Endothelial cell of umbilical vein (primary cell): ENCODE measurements at regions not wholly inside any gene's neighbourhood (a gene's known extent, or its start where the extent isn't known, plus 50 kb on each side); places are given as distances from the start of the nearest gene placed in this dataset.

Experiments
- BruUV-seq: library from RNA; stranded (reverse); fragments of 400-500 nt; replicated peaks from 2 replicates; lab custom pipeline; 2021; lab: Mats Ljungman, UMichigan
- CTCF ChIA-PET: fragments of 300-600, 350-600 bp; sonication (Branson Sonifier 250); formaldehyde crosslinking; loops from one replicate; lab custom pipeline; 2021; ENCODE audit warnings: antibody characterized with exemption, inconsistent platforms; lab: Charles Lee
- POLR2A ChIA-PET: fragments of 300-600, 350-600 bp; sonication (Branson Sonifier 250); formaldehyde crosslinking; loops from one replicate; lab custom pipeline; 2021; ENCODE audit warnings: antibody characterized with exemption, inconsistent platforms; lab: Charles Lee
- DNase-seq: peaks from one replicate; pipeline ENCODE4 v3.0.0-alpha.2; 2011; ENCODE audit warnings: low read depth, low spot score
- FAIRE-seq: peaks from 2 replicates; lab custom pipeline; 2011; peaks lifted over from hg19 to GRCh38; lab: Jason Lieb, UNC
- H2AFZ ChIP-seq: 2 replicates; pipeline ENCODE4 v1.6.0; 2012; ENCODE audit warnings: low read depth, low read length, control low read depth, inconsistent platforms
- H3K27ac ChIP-seq: 2 replicates; pipeline ENCODE4 v1.5.1; 2011; ENCODE audit warnings: low read depth, mild to moderate bottlenecking, control low read depth, low read length, moderate library complexity; ENCODE audit not compliant: insufficient read depth
- H3K27me3 ChIP-seq, 2 experiments: 2 replicates each; pipeline versions ENCODE4 v1.6.0 to v1.6.1; 2011; ENCODE audit warnings: low read length in 2 of 2, mixed read lengths in 1 of 2; ENCODE audit not compliant: control insufficient read depth in 2 of 2, insufficient read depth in 2 of 2
- H3K36me3 ChIP-seq, 2 experiments: 2 replicates in 1 of 2; 3 replicates in 1 of 2; pipeline ENCODE4 v1.5.1; 2011; ENCODE audit warnings: low read length in 2 of 2, mild to moderate bottlenecking in 1 of 2, moderate library complexity in 1 of 2; ENCODE audit not compliant: control insufficient read depth in 2 of 2, insufficient read depth in 2 of 2; ENCODE audit errors: extremely low read depth in 1 of 2
- H3K4me1 ChIP-seq: 3 replicates; pipeline ENCODE4 v1.5.1; 2011; ENCODE audit warnings: mild to moderate bottlenecking, low read length; ENCODE audit not compliant: control insufficient read depth, insufficient read depth; ENCODE audit errors: extremely low read depth
- H3K4me2 ChIP-seq: 2 replicates; pipeline ENCODE4 v1.6.1; 2011; ENCODE audit warnings: low read length, control low read depth, mixed read lengths; ENCODE audit not compliant: insufficient read depth
- H3K4me3 ChIP-seq, 3 experiments: fragments of 200-600 bp in 1 of 3; sonication (generic), shearing (Covaris generic) in 1 of 3; replicated peaks in 1 of 3; 2 replicates each; pipeline ENCODE4 v1.5.1; 2011 to 2016; ENCODE audit warnings: control low read depth in 3 of 3, low read length in 3 of 3, mild to moderate bottlenecking in 2 of 3, inconsistent platforms in 1 of 3, low read depth in 1 of 3, moderate library complexity in 1 of 3; ENCODE audit not compliant: insufficient read depth in 1 of 3
- H3K79me2 ChIP-seq: 2 replicates; pipeline ENCODE4 v1.6.0; 2012; ENCODE audit warnings: low read length, inconsistent platforms; ENCODE audit not compliant: control insufficient read depth, insufficient read depth
- H3K9ac ChIP-seq: replicated peaks from 2 replicates; pipeline ENCODE3; 2011; ENCODE audit warnings: low read length, control low read depth; ENCODE audit not compliant: insufficient read depth; ENCODE audit errors: extremely low read depth
- H3K9me1 ChIP-seq: replicated peaks from 3 replicates; pipeline ENCODE4 v1.6.0; 2011; ENCODE audit warnings: mild to moderate bottlenecking, low read length; ENCODE audit not compliant: control insufficient read depth, insufficient read depth; ENCODE audit errors: extremely low read depth
- H3K9me3 ChIP-seq: replicated peaks from 2 replicates; pipeline ENCODE4 v1.5.1; 2012; ENCODE audit warnings: low read length, inconsistent platforms; ENCODE audit not compliant: control insufficient read depth, insufficient read depth
- H4K20me1 ChIP-seq: replicated peaks from 2 replicates; pipeline ENCODE3; 2011; ENCODE audit warnings: mild to moderate bottlenecking, low read length; ENCODE audit not compliant: control insufficient read depth, insufficient read depth; ENCODE audit errors: extremely low read depth
- CTCF ChIP-seq, 2 donors: IDR thresholded peaks; 1 replicate in 1 of 2; 2 replicates in 1 of 2; pipeline ENCODE4 v1.5.1; 2011; ENCODE audit warnings: low read length in 2 of 2, mild to moderate bottlenecking in 2 of 2, moderate library complexity in 2 of 2, control low read depth in 1 of 2, inconsistent platforms in 1 of 2, low read depth in 1 of 2; ENCODE audit not compliant: insufficient read depth in 1 of 2; ENCODE audit errors: extremely low read depth in 1 of 2
- EZH2 ChIP-seq: IDR thresholded peaks from 2 replicates; pipeline ENCODE4 v1.6.1; 2012; ENCODE audit warnings: borderline replicate concordance, low read depth, mild to moderate bottlenecking, moderate library complexity, low read length, inconsistent platforms; ENCODE audit not compliant: severe bottlenecking
- FOS ChIP-seq: IDR thresholded peaks from 2 replicates; pipeline ENCODE4 v1.6.1; 2011; ENCODE audit warnings: mild to moderate bottlenecking, low read length, moderate library complexity, borderline replicate concordance; ENCODE audit not compliant: insufficient read depth
- GATA2 ChIP-seq: IDR thresholded peaks from 2 replicates; pipeline ENCODE4 v1.7.0; 2011; ENCODE audit warnings: low read depth, mild to moderate bottlenecking, moderate library complexity, mixed read lengths, low read length; ENCODE audit not compliant: insufficient read length, insufficient read depth
- JUN ChIP-seq: IDR thresholded peaks from 2 replicates; pipeline ENCODE4 v1.6.1; 2011; ENCODE audit warnings: borderline replicate concordance, low read depth; ENCODE audit not compliant: insufficient read length, insufficient read depth
- MAX ChIP-seq: IDR thresholded peaks from 2 replicates; pipeline ENCODE4 v1.6.1; 2011; ENCODE audit not compliant: insufficient read depth, insufficient read length
- MYC ChIP-seq: IDR thresholded peaks from one replicate; pipeline ENCODE4 v1.6.1; 2011; ENCODE audit warnings: mild to moderate bottlenecking, low read depth, low read length
- POLR2A ChIP-seq: IDR thresholded peaks from 2 replicates; pipeline ENCODE4 v1.6.1; 2012; ENCODE audit warnings: low read depth, mild to moderate bottlenecking, control low read depth, low read length
- POLR2AphosphoS5 ChIP-seq: IDR thresholded peaks from 2 replicates; pipeline ENCODE4 v1.6.1; 2012; ENCODE audit warnings: low read depth, mild to moderate bottlenecking, control low read depth, low read length, moderate library complexity; ENCODE audit not compliant: insufficient read depth
- dilution Hi-C: fragments of 300-500 bp; cut with MboI; formaldehyde crosslinking; loops from one replicate; pipeline ENCODE4 v1.15.0; 2019; ENCODE audit warnings: low sequenced_read_pairs; ENCODE audit not compliant: extremely low pct_ligation_motif_present
- intact Hi-C: fragments of 100-400 bp; cut with micrococcal nuclease; formaldehyde crosslinking; loops from one replicate; pipeline ENCODE4 v1.10.0; 2022

GRCh38 chr12:84803661-84804060 is 108.9 kb downstream of the SLC6A15 start:
- Histone ChIP-seq H3K36me3 (no peaks in the 10 kb centered on the region), H2AFZ (no peak overlapping the region), H3K9ac (no peak overlapping the region), H3K4me2 (no peak overlapping the region), H3K4me3 (no peak overlapping the region), H3K79me2 (no peaks in the 10 kb centered on the region), H3K9me3 (no peaks in the 10 kb centered on the region), H3K27ac (no peak overlapping the region), H3K27me3 (no peaks in the 10 kb centered on the region), H3K9me1 (no peaks in the 10 kb centered on the region), H3K4me1 (no peaks in the 10 kb centered on the region), H4K20me1 (no peaks in the 10 kb centered on the region)
- FAIRE-seq (no peak), DNase-seq (no peak)
- TF ChIP-seq FOS (no peak), JUN (no peak)
- CTCF ChIA-PET, result no interaction called here
- no TSS peak for BruUV-seq
- dilution Hi-C loops, result no loop called here
- intact Hi-C loops, result no loop called here
- POLR2A ChIA-PET, result no interaction called here

- BruUV-seq, result no TSS peak
- CTCF ChIA-PET, result interaction anchor here (1.0 kb wide), 1 partner anchor 40 kb away, joined by 3 read pairs; no protein-coding TSS in a partner anchor
- H4K20me1 ChIP-seq, result no peaks in the 10 kb centered on the region
- H2AFZ ChIP-seq, result no peak overlapping the region
- no peaks in the 10 kb centered on the region for H3K4me1 ChIP-seq
- H3K27ac ChIP-seq, result no peak overlapping the region
- H3K36me3 ChIP-seq, result no peaks in the 10 kb centered on the region
- H3K4me3 ChIP-seq, result no peak overlapping the region
- intact Hi-C loops, result no loop called here
- H3K9me1 ChIP-seq, result no peaks in the 10 kb centered on the region
- POLR2A ChIA-PET, result no interaction called here
- no peak overlapping the region for H3K4me2 ChIP-seq
- H3K79me2 ChIP-seq, result no peaks in the 10 kb centered on the region
- no peak for FAIRE-seq
- H3K9ac ChIP-seq, result no peak overlapping the region
- H3K27me3 ChIP-seq, result no peaks in the 10 kb centered on the region
- TF ChIP-seq GATA2 (no peak), MAX (no peak), FOS (no peak), JUN (no peak), POLR2A (no peak), CTCF (IDR thresholded peaks at IDR 0.05; ENCODE audit: extremely low read depth in 1 of 2, insufficient read depth in 1 of 2, low read depth in 1 of 2, low read length in 2 of 2) (no peak), POLR2AphosphoS5 (no peak), MYC (no peak), EZH2 (no peak)
- no peak for DNase-seq
- H3K9me3 ChIP-seq, result no peaks in the 10 kb centered on the region
- dilution Hi-C loops, result no loop called here
Observed at GRCh38 chr12:84802161-84802560, 110.4 kb downstream of the SLC6A15 start.
